ENCODE measurements at regions not wholly inside any gene's neighbourhood (a gene's known extent, or its start where the extent isn't known, plus 50 kb on each side); places are given as distances from the start of the nearest gene placed in this dataset.
"Not testable (repeated sequence)": the region's sequence is repeated elsewhere in the genome, so short reads cannot be mapped to it uniquely, and the experiment has no call there.

DNA sequence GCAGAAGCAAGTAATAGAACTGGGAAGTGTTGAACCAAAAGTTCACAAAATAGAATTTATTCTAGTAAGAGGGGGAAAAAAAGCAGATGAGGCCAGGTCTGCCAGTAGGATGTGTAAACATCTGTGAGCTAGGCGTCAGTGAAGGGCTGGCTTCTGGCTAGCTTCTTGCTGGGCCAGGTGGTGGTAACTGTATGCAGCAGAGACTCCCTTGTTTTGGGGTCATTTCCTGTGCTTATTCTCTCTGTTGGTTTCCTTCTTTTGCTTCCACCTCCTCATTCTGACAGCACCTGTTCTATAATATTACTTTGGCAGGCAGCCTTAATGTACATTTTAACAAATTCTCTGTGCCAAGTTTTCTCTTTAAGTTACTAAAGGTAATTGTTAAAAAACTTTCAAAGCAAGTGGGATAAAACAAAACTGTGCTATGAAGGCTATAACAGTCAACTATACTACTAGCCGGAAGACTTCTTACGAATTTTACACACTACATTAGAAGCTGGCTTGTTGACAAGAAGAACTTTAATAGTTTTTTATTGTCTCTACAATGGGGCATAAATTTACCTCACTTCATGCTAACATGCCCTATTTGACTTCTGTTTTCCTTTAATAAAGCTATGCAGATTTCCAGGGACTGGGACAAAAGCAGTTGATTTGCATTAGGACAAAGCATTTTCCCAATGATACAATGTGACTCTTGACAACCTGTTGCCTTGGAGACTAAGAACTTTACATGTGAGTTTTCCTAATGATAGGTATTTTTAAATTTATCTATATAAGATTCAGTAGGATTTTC lies 318.8 kb upstream of the NAALADL2 start:
- DNase-seq (ENCODE audit: low spot score) = no peak

DNA sequence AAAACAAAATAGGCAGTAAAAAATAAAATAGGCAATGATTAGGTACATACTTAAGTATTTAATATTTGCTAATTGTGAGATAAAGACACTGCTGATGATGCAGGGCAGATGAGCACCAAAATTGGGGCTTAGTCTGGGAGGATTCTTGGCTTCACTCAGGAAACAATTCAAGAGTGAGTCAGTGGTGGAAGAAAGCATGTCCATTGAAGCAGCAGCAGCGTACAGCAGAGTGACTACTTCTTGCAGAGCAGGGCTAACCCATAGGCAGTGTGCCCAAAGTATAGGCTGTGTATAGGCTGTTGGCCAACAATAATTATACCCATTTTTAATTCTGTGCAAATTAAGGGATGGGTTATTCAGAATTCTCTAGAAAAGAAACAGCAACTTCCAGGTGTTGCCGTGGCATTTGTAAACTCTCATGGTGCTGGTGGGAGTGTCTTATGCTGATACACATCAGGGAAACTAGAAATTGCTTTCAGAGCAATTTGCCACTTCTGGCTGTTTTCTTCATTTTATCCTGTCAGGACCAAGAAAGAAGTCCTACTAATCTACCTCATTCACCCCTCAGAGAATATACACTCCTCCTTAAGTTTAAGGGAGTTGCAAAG lies 317.3 kb upstream of the NAALADL2 start:
- no peak for DNase-seq (ENCODE audit: low spot score)

DNA sequence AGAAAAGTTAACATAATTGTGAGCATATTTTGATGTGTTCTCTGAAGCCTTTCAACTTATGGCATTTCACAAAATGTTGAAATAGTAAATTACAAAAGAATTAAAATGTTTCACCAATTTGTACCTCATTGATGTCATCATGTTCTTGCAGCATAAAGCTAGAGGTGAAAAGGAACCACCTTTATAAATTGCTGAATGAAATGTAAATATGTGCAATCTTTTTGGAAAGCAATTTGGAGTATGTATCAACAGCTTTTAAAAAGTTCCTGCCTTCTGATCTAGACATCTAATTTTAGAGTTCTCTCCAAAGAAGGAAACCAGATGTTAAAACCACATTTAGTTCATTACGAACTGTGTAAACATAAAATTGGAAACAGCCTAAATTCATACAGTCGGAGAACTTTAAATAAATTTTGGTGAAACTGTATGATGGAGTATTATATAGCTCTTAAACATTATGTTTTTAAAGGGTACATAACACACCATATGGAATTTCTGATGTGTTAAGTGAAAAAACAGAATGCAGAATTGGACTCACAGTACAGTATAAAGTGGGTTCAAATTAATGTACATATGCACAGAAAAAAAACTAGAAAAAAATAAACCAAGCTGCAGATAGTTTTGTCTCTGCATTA lies 311.2 kb upstream of the NAALADL2 start:
- no peak for DNase-seq (ENCODE audit: low spot score)

DNA sequence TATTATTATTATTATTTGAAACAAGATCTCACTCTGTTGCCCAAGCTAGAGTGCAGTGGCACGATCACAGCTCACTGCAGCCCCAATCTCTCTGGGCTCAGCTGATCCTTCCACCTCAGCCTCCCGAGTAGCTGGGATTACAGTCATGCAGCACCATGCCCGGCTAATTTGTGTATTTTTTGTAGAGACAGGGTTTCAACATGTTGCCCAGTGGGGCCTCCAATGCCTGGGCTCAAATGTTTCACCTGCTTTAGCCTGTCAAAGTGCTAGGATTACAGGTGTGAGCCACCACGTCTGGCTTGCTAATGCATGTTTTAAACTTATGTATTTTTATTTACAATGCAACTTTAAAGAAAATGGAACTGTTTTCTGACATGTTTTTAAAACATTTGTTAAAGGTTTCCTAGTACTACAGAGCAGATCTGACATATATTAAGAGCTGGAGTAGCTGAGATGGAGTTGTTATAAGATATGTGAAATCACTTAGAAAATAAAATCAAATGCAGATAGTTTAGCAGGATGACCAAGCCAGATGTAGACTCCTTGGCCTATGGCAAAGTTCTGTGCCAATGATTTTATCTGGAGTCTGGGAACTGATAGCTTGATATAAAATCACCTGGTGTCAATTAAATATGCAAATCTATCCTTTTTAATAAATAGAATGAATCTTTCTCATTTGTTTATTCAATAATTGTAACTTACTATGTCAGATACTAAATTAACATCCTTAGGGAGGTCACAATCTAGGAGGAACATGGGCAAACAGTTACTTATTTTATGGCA lies 310.1 kb upstream of the NAALADL2 start:
- no peak for DNase-seq (ENCODE audit: low spot score)

DNA sequence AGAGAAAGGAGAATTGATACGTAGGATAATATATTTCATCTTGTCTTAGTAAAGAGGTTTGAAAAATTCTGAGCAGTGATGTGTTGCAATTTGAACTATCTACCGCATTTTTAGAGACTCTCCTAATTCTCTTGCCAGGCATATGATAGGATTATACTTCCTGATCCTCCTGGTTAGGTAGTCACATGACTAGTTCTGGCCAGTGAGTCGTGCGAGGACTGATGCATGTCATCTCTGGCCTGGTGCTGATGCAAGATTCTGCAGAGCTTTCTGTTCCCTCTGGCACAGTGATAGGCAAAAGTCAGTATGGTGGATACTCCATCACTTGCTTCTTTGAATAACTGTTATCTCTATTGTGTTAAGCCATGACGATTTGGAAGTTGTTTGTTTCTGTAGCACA lies 277.6 kb upstream of the NAALADL2 start:
- no peak for DNase-seq (ENCODE audit: low spot score)

DNA sequence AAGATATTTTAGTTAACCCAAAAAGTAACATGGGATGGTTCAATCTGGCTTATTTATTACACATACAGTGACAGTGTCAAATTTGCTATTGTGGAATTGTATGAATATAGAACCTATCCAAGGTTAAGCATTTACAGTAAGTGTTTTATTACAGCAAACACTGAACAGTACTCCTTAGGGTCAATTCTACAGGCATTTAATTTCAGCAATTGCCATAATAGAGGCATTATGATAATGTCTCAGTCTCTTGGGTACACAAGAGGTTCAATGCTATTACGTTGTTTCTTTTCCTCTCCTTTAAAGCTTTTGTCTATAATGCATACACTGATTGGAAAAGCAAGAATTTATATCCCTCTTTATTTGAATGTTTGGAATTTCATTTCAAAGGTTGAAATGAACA lies 275.7 kb upstream of the NAALADL2 start:
- DNase-seq (ENCODE audit: low spot score) = no peak

DNA sequence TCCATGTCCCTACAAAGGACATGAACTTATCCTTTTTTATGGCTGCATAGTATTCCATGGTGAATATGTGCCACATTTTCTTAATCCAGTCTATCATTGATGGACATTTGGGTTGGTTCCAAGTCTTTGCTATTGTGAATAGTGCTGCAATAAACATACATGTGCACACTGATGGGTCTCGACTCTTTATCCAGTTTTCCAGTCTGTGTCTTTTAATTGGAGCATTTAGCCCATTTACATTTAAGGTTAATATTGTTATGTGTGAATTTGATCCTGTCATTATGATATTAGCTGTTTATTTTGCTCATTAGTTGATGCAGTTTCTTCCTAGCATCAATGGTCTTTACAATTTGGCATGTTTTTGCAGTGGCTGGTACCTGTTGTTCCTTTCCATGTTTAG lies 272.0 kb upstream of the NAALADL2 start:
- not testable (repeated sequence) for DNase-seq (ENCODE audit: low spot score)

DNA sequence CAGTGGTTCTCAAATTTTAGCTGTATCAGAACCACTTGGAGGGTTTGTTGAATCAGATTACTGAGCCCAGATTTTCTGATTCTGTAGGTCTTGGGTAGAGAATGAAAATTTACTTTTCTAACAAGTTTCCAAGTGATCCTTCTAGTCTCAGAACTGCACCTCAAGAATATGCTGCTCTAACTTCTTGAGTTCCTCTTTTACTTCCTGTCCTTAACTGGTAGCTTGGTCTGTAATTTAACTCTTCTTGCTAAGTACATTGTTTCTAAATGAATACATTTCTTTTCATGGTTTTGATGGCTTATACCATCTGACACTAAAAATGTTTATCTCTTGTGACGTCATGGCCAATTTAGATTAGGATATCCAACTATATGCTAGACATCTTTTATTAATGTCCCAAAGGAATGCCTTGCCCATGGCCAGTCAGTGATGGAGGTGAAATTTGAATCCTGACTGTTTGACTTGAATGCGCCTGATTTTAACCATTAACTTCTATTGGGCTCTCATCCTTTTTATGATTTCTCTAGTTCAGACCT lies 262.6 kb upstream of the NAALADL2 start:
- no peak for DNase-seq (ENCODE audit: low spot score)

DNA sequence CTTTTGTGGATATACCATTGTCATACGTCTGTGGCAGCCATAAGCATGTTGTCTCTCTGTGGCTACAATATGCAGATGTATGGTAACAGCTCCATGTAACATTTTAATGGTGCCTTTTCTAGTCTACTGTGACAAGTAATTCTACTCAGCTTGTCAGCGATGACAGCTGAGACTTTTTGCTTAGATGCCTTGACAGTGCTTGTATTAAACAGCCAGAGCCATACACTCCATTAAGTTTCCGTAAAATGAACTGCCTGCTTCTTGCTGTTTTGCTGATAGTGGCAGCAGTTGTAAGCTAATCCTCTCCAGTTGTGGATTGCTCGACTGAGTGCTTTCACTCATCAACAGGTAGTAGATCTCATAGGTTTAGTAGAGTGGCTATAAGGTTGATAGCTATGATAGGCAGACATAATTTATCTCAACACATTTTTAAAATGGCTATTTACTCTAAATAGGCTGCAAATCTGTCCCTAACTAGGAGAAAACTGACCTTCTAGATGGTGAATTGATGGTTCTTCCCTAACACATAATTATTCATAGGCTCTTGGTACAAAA lies 260.2 kb upstream of the NAALADL2 start:
- DNase-seq (ENCODE audit: low spot score) = no peak

DNA sequence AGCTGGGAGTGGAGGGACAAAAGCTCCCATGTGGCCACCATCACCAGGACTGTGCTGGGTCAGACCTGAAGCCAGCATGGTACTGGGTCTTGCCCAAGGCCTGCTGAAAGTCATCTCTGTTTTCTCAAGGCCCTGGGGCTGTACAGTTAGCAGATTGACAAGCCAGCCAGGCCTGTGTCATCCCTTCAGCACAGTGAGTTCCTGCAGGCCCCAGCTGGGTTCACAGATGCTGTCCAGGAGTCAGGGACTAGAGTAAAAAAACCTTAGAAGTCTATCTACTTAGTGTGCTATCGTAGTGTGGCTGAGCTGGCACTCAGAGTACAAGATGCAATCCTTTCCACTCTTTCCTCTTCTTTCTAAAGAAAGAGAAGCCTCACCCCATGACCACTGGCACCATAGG lies 246.0 kb upstream of the NAALADL2 start:
- DNase-seq (ENCODE audit: low spot score) = no peak

DNA sequence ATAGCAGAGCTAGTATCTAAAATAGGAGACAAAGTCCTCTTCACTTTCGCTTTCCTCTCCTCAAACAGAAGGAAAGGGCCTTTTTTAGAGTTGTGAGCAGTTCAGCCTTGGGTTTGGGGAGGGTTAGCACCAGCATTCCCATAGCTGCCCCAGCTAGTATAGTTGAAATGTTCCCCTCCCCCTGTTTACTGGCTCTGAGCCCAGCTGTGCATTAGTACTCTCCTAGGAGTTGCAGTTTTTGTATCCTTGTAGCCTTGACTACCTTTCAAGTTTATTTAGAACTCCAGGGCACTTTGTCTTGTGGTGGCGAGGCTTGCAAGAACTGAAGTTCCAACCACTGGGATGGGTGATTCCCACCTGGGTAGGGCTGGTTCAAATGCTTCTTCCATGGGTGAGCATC lies 245.1 kb upstream of the NAALADL2 start:
- DNase-seq (ENCODE audit: low spot score) = no peak

DNA sequence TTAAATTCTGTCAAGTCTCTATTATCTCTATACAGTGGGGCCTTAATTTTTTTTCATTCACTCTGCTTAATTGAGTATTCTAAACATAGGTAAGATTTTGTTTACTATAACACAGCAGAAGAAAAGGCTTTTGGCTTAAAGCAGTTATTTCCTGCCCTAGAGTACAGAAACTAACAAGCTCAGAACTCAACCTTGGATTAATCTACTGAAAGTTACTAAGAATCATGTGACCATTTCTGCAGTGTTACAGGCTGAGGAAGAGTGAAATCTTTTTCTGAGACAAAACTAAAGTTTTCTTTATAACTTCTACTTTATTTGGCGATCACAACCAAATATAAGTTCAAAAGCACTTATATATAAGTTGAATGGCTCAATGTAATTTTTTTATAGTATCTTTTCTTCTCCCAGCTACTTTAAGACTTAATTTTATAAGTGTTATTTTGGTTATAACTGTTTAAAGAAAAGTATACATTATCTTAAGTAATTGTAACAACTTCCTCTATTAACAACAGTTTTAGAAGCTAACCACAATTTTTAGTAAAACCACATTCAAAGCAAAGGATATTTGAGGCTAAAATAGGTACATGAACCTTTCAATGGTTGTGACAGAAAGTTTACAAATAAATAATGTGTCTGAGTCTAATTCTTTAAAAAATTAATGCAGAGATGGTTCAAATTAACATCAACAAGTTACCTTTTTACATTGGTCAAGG lies 240.6 kb upstream of the NAALADL2 start:
- no peak for DNase-seq (ENCODE audit: low spot score)

DNA sequence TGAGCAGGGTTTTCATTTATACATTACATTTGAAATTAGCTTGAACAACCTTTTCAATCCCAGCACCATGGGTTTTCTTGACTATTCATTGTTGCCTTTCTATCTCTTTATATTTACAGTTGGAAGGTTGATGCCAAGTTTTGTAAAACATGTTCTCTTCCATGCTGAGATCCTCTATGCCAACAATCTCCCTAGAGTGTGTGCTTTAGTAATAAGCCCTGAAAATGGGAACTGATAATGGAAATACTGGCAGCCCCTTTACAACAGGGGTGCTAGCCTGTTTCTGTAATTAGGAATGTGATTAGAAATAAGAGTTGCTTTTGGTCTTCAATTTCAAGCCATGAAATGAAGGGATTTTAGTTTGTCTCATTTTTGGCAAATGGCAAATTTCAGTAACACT lies 239.9 kb upstream of the NAALADL2 start:
- DNase-seq (ENCODE audit: low spot score) = no peak

DNA sequence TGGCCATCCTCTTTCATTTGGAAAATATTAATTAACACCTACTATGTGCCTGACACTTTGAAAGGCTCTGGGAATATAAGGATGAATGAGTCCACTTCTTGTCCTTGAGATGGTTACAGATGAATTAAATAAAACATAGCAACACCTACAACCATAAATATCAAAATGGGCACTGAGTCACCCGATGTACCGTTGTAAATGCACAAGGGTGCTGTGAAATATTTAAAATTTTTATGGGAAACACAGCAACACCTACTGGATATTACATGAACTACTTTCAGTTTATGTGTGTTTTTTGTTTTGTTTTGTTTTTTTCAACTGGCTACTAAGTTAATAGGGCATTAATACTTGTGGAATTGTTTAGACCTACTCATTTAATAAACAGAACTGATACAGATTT lies 239.0 kb upstream of the NAALADL2 start:
- no peak for DNase-seq (ENCODE audit: low spot score)

DNA sequence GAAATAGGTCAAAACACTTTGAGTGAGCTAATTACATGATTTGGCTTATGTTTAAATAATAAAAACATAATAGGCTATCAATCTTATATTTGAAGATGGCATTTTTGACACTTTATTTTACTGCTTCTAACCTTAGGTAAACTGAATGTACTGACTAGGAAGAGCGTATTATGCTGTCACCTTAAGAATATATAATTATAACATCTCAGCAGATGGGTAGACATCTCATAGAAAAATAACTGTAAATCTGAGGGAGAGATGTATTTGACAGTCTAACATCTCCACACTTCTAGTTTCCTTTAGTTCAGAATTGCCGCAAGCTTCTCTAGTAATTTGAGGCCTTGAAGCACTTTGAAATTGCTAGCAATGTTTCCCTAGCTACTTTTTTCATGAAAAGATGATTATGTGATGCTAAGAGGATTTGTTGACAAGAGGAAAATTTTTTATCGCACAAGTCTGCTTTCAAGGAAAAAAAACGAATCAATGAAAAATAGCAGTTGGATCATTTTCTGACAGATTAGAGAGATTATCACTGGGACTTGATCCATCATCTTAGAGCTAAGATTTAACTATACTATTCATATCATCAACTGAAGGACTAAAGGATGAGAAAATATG lies 238.2 kb upstream of the NAALADL2 start:
- no peak for DNase-seq (ENCODE audit: low spot score)

DNA sequence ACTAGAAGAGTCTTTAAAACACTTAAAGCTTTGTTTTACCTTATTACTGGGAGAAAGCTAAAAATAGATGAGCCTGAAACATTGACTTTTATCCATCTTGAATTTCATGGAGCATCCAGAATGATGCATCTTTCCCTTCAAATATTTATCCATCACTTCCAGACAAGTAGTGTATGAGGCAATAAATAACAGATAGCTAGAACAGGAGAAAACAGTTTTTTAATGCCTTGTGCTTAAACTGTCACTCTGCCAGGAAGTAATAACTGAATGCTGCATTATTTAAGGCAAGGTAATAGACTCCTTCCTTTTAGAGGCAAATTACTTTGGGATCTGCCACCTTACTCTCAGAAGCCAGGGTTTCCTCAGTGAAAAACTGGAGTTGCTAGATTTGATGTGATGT lies 225.8 kb upstream of the NAALADL2 start:
- no peak for DNase-seq (ENCODE audit: low spot score)

DNA sequence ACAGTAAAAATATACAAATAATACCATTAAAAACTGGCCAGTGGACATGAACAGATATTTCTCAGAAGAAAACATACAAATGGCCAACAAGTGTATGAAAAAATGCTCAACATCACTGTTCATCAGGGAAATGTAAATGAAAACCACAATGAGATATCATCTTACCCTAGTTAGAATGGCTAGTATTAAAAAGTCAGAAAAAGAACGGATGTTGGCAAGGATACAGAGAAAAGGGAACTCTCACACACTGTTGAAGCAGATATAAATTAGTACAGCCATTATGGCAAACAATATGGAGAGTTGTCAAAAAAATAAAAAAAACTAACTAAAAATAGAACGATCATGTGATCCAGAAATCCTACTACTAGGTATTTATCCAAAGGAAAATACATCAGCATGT lies 222.7 kb upstream of the NAALADL2 start:
- no peak for DNase-seq (ENCODE audit: low spot score)

DNA sequence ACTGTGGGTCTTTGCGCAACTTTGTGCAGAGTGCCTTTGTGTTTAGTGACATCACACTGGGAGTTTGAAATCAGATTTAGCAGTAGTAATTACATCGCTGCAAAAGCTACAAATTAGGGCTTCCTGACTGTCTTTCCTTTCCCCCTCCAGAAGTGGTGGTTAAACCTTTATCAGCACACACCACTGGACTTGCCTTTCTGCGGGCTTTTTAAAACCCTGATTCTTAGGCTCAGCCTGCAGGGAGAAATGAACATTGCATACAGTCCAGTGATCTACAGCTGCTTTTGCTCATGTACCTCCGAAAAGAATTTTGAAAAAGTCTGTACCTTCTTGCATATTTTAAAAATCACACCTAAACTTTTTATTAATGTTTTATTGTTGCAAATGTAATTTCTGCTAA lies 219.7 kb upstream of the NAALADL2 start:
- no peak for DNase-seq (ENCODE audit: low spot score)

DNA sequence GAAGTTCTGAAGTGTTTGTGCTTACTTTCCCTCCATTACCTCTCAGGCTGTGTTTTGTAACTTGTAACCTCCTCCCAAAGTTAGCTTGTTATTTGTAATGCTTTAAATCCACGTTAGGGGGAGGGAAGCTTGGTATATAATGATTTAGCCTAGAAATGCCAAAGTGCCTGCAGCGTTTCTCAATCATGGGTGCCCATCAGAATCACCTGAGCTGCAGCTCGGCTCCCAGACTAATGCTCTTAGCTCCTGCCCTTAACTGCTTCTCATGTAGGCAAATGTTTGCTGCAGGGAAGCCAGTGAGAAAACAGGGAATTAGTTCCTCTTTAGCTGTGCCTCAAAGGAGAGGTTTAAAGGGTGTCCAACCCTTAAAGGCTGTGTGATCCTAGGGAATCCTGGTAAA lies 219.2 kb upstream of the NAALADL2 start:
- DNase-seq (ENCODE audit: low spot score) = no peak

DNA sequence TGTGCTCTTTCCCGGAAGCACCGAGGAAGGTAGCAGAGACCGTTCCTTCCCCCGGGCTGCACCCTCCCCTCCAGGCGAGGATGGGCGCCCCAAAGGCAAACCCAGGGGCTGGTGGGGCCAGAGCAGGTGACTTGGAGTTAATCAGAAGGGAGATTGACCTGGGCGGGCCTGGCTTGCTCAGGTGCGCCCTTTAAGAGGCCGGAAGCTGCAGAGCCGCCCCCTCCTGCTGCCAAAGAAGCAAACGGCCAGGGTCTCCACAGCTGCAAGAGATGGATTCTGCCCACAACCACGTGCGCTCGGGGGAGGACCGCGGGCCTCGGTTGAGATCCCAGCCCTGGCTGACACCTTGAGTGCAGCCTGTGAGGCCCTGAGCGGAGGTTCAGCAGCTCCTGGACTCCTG lies 218.2 kb upstream of the NAALADL2 start:
- no peak for DNase-seq (ENCODE audit: low spot score)

DNA sequence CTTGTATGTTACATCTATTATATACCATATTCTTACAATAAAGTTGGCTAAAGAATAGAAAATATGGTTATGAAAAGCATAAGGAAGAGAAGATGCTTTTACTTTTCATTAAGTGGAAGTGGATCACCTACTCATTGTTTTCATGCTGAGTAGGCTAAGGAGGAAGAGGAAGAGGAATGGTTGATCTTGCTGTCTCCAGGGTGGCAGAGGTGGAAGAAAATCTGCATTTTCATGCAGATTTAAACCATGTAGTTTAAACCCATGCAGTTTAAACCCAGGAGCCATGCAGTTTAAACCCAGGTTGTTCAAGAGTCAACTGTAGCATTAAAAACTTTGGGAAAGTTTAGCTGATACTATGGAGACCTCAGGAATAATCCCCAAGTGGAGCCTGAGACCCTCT lies 214.8 kb upstream of the NAALADL2 start:
- DNase-seq (ENCODE audit: low spot score) = no peak

Measured in putamen (tissue), 1 donor.